HG03175 (cell line): ENCODE measurements at regions not wholly inside any gene's neighbourhood (a gene's known extent, or its start where the extent isn't known, plus 50 kb on each side); places are given as distances from the start of the nearest gene placed in this dataset.
"Not testable (repeated sequence)": the region's sequence is repeated elsewhere in the genome, so short reads cannot be mapped to it uniquely, and the experiment has no call there.

ENCODE experiments used
- ATAC-seq: cut with Tn5 transposase; IDR thresholded peaks from one replicate; pipeline ENCODE4 v1.9.1; 2021; ENCODE audit warnings: mild to moderate bottlenecking, moderate library complexity; ENCODE audit not compliant: unreplicated experiment

GRCh38 chr10:42187501-42188195 lies 450.7 kb downstream of the ZNF33B start:
- not testable (repeated sequence) for ATAC-seq

DNA sequence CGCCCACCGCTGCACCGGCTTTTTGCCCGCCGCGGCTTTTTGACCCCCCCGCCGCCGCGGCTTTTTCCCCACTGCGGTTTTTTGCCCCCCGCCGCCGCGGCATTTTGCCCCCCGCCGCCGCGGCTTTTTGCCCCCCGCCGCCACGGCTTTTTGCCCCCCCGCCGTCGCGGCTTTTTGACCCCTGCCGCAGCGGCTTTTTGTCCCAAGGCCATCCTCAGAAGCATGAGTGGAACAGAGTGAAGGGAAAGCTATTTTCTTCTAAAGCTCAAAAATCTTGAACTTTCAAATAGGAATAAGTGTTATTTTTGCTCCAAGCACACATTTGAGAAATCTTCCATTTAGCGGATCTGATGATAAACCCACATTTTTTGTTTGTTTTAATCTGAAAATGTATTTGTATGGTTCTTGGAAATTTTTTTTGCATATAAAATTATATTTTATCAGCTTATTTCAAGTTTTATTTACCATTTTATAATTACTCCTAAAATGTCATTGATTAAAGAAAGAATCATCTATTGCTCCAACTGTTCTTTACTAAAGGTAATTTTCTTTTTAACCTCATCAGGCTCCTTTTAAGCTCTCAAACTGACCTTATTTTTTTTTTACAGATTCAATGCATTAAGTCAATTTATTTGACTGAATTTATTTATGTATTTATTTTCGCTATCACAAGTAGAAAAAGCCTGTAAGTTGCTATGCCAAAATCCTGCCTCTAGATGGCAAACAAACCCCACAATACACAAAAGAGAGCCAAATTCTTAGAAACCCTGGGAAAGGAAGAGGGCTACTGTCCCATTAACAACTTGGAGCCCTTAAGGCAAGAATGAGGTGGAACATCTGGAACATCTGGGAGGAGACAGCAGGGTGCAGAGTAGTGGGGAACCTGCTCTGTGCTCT lies 460.3 kb downstream of the ZNF33B start:
- ATAC-seq = not testable (repeated sequence)

GRCh38 chr10:42177077-42177792 lies 461.1 kb downstream of the ZNF33B start:
- ATAC-seq = no peak

DNA sequence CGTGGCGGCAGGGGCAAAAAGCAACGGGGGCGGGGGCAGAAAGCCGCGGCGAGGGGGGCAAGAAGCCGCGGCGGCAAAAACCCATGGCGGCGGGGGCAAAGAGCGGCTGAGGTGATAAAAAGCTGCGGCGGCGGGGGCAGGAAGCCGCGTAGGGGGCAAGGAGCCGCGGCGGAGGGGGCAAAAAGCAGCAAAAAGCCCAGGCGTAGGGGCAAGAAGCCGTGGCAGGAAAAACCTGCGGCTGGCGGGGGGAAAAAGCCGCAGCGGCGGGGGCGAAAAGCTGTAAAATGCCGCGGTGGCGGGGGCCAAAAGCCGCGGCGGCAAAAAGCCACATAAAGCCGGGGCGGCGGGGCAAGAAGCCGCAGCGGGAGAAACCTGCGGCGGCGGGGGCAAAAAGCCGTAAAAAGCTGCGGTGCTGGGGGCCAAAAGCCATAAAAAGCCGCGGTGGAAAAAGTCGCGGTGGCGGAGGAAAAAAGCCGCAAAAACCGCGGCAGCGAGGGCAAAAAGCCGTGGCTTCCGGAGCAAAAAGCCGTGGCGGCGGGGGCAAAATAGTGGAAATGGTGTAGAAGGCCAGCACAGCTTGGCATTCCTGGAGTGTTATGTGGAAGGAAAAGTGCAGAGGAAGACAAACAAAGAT lies 487.8 kb downstream of the ZNF33B start:
- ATAC-seq = no peak

GRCh38 chr10:42149722-42150427 lies 488.5 kb downstream of the ZNF33B start:
- ATAC-seq = no peak

- no peak for ATAC-seq
Observed at GRCh38 chr10:42149027-42149700, 489.2 kb downstream of the ZNF33B start.

DNA sequence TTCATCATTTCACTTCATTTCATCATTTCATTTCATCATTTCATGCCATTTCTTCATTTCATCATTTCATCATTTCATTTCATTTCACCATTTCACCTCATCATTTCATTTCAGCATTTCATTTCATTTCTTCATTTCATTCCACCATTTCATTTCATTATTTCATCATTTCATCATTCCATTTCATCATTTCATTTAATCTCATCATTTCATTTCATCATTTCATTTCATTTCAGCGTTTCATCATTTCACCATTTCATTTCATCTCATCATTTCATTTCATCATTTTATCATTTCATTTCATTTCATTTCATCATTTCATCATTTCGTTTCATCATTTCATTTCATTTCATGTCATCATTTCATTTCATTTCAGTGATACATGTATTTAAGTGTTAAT lies 492.2 kb downstream of the ZNF33B start:
- ATAC-seq = not testable (repeated sequence)

GRCh38 chr10:42138023-42138422 lies 500.3 kb downstream of the ZNF33B start:
- ATAC-seq = not testable (repeated sequence)

GRCh38 chr10:42113158-42113450 lies 525.3 kb downstream of the ZNF33B start:
- no peak for ATAC-seq

GRCh38 chr10:42112331-42113157 lies 525.8 kb downstream of the ZNF33B start:
- ATAC-seq = no peak

DNA sequence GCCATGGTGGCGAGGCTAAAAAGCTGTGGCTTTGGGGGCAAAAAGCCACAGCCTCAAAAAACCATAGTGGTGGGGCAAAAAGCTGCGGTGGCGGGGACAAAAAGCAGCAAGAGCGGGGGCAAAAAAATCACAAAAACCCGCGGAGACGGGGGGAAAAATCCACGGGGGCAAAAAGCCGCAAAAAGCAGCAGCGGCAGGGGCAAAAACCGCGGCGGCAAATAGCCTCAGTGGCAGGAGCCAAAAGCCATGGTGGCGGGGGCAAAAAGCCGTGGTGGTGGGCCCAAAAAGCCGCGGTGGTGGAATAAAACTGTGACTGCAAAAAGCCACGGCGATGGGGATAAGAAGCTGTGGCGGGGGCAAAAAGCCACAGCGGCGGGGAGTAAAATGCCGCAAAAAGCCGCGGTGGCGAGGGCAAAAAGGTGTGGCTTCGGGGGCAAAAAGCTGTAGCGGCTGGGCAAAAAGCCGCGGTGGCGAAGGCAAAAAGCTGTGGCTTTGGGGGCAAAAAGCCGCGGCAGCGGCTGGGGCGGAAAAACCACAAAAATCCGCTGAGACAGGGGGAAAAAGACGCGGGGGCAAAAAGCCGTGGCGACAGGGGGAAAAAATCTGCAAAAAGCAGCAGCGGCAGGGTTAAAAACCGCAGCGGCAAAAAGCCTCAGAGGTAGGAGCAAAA lies 526.6 kb downstream of the ZNF33B start:
- ATAC-seq = no peak

DNA sequence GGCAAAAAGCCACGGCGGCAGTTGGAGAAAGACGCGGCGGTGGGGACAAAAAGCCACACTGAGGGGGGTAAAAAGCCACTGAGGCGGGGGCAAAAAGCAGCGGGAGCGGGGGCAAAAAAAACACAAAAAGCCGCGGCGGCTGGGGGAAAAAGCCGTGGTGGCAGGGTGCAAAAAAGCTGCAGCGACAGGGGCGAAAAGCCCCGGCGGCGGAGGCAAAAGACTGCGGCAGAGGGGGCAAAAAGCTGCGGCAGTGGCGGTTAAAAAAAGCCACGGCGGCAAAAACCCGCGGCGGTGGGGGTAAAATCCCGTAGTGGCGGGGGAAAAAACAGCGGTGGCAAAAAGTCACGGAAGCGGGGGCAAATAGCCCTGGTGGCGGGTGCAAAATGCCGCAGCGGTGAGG lies 527.3 kb downstream of the ZNF33B start:
- ATAC-seq = no peak
